GM19452 (cell line): ENCODE measurements at regions not wholly inside any gene's neighbourhood (a gene's known extent, or its start where the extent isn't known, plus 50 kb on each side); places are given as distances from the start of the nearest gene placed in this dataset.
"Not testable (repeated sequence)": the region's sequence is repeated elsewhere in the genome, so short reads cannot be mapped to it uniquely, and the experiment has no call there.

Experiments used
- ATAC-seq: cut with Tn5 transposase; IDR thresholded peaks from one replicate; pipeline ENCODE4 v1.9.1; 2021; ENCODE audit not compliant: unreplicated experiment

DNA sequence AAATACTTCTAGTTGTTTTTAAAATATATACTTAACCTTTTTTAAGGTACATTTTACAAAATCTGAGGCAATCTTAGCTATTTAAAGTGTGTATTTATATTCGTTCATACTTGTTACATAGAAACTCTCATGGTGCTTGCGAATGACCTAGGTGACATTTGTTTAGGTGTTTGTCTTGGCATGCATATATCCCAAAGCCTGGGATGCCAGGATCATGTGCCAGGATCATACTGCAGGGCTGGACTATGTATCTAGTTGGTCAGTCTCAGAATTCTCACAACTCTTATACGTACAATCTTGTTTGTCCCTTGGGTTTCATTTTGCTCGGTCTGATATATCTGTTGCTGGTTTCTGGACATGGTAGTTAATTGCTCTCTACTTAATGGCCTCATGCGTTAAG lies 109.9 kb upstream of the WIPF3 start:
- not testable (repeated sequence) for ATAC-seq

GRCh38 chr7:29699723-29700122 lies 106.6 kb upstream of the WIPF3 start:
- not testable (repeated sequence) for ATAC-seq

GRCh38 chr7:29701540-29701939 lies 104.8 kb upstream of the WIPF3 start:
- not testable (repeated sequence) for ATAC-seq

DNA sequence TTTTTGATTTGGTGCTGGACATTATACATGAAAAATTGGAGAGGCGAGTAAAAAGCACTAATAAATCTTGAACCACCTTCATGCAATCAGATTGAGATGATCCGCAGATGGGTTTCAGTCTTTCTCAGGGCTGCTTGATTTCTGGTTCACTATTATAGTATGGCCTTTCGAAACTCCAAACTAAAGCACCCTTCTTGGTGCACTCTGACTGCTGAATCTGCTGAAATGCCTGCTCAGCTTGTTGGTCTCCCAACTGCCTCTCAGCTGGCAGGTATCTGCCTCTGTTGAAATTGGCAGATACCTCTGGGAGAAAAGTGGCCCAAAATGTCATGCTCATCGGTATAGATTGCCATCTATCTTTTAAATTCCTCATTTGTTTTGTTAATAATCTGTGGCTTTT lies 102.5 kb upstream of the WIPF3 start:
- not testable (repeated sequence) for ATAC-seq

DNA sequence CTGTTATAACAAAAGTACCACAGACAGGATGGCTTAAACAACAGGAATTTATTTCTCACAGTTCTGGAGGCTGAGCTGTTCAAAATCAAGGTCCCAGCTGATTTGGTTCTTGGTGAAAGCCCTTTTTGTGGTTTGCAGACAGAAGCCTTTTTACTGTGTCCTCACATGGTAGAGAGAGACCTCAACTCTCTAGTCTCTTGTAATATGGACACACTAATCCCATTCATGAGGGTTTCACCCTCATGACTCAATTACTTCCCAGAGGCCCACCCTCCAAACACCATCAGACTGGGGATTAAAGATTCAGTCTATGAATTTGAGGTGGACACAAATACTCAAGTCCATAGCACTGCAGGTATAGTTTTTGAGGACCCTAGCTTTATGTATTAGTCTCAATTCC lies 97.3 kb upstream of the WIPF3 start:
- not testable (repeated sequence) for ATAC-seq

DNA sequence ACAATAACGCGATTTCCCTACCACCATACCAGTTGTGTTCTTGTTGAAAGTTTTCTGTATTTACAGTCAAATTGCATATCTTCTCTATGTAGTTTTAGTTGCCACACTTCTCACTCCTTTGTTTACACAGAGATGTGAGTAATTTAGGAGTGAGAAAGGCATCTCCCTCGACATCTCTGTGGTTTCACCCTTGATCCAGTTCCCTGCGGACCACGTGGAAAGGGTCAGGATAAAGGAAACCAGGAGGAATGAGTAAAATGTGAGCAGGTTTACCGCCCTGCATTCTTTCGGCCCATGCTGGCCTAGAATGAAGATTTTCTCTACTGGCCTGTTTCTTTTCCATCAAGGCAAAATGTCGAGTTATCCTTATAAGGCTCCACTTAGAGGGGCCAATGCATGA lies 83.2 kb upstream of the WIPF3 start:
- not testable (repeated sequence) for ATAC-seq

DNA sequence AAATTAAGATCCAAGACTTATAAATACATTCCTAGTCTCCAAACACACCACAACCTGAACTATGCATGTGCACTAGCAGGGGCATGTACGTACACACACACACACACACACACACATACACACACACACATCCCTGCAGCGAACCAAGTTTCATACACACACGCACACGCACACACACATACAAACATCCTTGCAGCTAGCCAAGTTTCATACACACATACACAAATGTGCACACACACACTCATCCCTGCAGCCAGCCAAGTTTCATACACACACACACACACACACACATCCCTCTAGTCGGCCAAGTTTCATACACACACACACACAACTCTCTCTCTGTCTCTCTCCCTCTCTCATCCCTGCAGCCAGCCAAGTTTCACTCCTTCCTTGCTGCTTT lies 82.7 kb upstream of the WIPF3 start:
- no peak for ATAC-seq

DNA sequence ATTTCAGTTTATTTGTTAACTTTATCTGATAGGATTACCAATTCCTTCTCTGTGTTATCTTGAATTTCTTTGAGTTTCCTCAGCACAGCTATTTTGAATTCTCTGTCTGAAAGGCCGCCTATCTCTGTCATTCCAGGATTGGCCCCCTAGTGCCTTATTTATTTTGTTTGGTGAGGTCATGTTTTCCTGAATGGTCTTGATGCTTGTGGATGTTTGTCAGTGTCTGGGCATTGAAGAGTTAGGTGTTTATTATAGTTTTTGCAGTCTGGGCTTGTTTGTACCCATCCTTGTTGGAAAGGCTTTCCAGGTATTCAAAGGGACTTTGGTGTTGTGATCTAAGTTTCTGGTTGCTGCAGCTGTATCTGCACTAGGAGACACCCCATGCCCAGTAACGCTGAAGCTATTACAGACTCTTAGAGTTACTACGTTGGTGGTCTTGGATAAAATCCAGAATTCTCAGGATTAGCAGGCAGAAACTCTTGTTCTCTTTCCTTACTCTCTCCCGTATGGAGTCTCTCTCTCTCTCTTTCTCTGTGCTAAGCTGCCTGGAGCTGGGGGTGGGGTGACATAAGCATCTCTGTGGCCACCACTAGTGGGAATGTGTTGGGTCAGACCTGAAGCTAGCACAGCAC lies 76.7 kb upstream of the WIPF3 start:
- ATAC-seq: not testable (repeated sequence)

- ATAC-seq: no peak
Measured at GRCh38 chr7:29734246-29734731, 72.0 kb upstream of the WIPF3 start.

DNA sequence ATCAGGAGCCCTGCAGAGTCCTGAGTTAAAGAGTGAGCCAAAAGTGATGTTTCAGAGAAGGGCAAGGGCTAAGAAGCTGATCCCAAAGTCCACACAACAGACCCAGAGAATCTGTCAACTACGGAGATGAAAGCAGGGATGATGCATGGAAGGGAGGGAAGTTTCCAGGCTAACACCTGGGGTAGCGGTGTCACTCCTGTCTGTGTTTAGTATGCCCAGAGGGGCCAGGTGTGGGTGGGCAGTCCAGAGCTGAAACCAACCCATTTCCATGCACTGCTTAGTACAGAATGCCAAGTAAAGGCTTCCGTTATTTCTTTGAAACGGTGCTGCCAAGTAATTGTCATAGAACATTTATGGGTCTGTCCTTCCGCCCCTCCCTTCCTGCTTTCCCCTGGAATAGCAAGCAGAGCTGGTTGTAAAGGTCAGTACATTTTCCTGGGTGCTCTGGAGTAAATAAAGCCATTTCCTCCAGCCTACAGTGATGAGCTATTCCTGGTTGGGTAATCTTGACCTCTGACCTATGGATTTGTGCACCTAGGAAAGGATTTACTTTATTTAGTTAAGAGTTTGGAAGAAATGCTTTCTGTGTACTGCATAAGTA lies 58.6 kb upstream of the WIPF3 start:
- ATAC-seq: not testable (repeated sequence)

GRCh38 chr7:29748286-29749099 lies 57.8 kb upstream of the WIPF3 start:
- no peak for ATAC-seq

- ATAC-seq: no peak
Measured at GRCh38 chr7:29749701-29750321, 56.5 kb upstream of the WIPF3 start.

GRCh38 chr7:29750373-29750940 lies 55.9 kb upstream of the WIPF3 start:
- ATAC-seq: not testable (repeated sequence)

DNA sequence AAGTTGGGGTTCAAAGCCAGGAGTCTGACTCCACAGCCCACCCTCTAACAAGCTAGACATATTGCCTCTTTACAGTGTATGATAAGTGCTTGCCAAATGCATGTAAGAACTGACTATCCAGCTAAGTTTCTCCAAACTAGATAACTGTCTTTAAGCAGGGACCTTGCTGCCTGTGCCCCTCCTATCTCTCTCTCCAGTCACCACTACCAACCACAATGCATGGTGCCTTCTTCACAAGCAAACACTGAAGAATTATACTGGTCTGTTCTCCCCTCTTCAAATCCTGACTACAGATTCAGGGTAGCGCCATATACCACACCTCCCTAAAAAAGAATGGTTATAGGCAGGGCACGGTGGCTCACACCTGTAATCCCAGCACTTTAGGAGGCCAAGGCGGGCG lies 55.3 kb upstream of the WIPF3 start:
- not testable (repeated sequence) for ATAC-seq

DNA sequence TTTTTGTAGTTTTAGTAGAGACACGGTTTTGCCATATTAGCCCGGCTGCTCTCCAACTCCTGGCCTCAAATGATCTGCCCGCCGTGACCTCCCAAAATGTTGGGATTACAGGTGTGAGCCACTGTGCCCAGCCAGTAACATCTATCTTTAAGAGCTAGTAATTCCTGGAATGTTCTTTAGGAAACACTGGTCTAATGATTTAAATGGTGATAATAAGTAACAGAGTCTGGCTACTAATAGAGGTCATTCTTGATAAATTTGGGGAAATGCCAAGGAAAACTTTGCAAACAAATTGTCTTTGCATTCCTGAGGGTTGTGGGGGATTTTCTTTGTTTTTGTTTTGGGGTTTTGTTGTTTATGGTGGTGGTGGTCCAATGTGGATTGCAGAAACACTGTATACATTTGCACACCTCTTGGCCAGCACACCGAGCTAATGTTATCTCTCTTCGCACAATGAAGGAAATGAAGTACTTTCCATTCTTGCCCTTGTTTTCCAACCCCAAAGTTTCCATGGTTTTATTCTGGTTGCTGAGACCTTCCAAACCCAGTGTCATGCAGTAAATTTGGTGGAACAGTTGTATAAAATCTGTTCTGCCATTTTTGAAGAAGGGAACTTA lies 51.3 kb upstream of the WIPF3 start:
- ATAC-seq: no peak
